ENCODE measurements at regions not wholly inside any gene's neighbourhood (a gene's known extent, or its start where the extent isn't known, plus 50 kb on each side); places are given as distances from the start of the nearest gene placed in this dataset.

DNA sequence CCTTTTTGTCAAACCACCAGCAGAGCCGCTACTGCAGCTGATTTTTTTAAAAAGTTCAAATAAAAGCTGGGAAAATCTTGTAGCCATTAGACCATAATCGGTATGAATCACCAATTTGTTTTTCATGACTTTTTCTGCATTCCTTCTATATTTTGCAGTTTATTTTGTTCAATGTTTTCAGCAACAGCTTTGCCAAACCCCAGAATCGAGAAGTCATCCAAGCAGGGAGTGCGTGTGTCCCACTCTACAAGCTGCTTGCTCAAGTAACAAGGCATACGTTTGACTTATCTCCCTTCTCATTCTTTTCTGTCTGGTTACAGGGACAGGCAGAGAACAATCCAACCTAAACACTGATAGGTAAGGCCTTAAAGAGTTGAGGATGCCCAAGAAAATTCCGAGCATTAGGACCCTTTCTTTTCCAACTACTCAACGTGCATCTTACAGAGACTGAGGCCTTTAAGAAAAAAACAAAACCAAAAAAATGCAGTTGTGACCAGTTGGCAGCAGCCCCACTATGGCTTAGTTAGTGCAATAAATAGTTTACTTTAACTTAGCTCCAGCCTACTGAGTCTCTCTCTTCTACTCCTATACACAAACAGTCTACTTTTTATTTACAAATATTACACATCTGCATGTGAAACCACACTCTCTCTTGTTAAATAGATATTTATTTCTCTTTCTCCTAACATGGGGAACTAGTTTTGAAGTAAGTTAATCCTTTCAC is 134.7 kb upstream of the SLIT3 start:
- no peaks in the 10 kb centered on the region for H3K36me3 ChIP-seq (replicated peaks in 1 of 2; ENCODE audit: control extremely low read depth in 1 of 2, control insufficient read depth in 1 of 2, extremely low read depth in 1 of 2, insufficient read depth in 2 of 2, low read length in 1 of 2)
- H3K4me3 ChIP-seq (ENCODE audit: control extremely low read depth in 1 of 5, extremely low read depth in 1 of 5, insufficient read depth in 1 of 5, low read depth in 2 of 5, low read length in 4 of 5), result no peak overlapping the region
- peaks cover 19% of the 10 kb centered on the region for H3K27me3 Mint-ChIP-seq
- TF ChIP-seq CTCF (IDR thresholded peaks at IDR 0.05) (no peak), EZH2 (IDR thresholded peaks at IDR 0.05; ENCODE audit: borderline replicate concordance, insufficient read depth, low read depth, low read length, poor library complexity, severe bottlenecking) (no peak)
- intact Hi-C loops (cut with micrococcal nuclease), result no loop called here
- no peak for ATAC-seq (ENCODE audit: low read depth)
- no peaks in the 10 kb centered on the region for H3K9me3 ChIP-seq (ENCODE audit: control extremely low read depth in 1 of 3, control insufficient read depth in 2 of 3, insufficient read depth in 1 of 3, low read length in 2 of 3)
- H3K27ac Mint-ChIP-seq, result no peak overlapping the region
- no peak for DNase-seq
- H3K4me1 Mint-ChIP-seq, result no peaks in the 10 kb centered on the region
- H3K4me2 ChIP-seq (replicated peaks; ENCODE audit: low read depth, low read length, poor library complexity, severe bottlenecking), result no peak overlapping the region
- H2AFZ ChIP-seq (ENCODE audit: insufficient read depth, low read depth, low read length, poor library complexity, severe bottlenecking), result no peak overlapping the region
- H3K4me3 Mint-ChIP-seq, result no peak overlapping the region
- no peaks in the 10 kb centered on the region for H3K27me3 ChIP-seq (replicated peaks in 1 of 4; ENCODE audit: control extremely low read depth in 1 of 4, control insufficient read depth in 3 of 4, insufficient read depth in 4 of 4, low read length in 3 of 4)
- H3K9ac ChIP-seq (ENCODE audit: low read length), result no peak overlapping the region
- 100% methylated on average over 4 of the region's 7 CpGs for WGBS (ENCODE audit: insufficient coverage)
- H4K20me1 ChIP-seq (ENCODE audit: control insufficient read depth, insufficient read depth, low read length, poor library complexity, severe bottlenecking), result no peaks in the 10 kb centered on the region
- POLR2A ChIA-PET, result no interaction called here
- CTCF ChIA-PET, result no interaction called here
- H3K9me3 Mint-ChIP-seq (ENCODE audit: insufficient read depth), result no peaks in the 10 kb centered on the region
- H3K4me1 ChIP-seq (ENCODE audit: control insufficient read depth in 2 of 2, insufficient read depth in 2 of 2, low read length in 2 of 2), result no peaks in the 10 kb centered on the region
- no peaks in the 10 kb centered on the region for H3K79me2 ChIP-seq (ENCODE audit: control insufficient read depth, insufficient read depth, low read length)
- no peak overlapping the region for H3K27ac ChIP-seq (ENCODE audit: low read length in 2 of 2)

GRCh38 chr5:169433221-169433651 is 132.3 kb upstream of the SLIT3 start:
- no peak overlapping the region for H3K27ac Mint-ChIP-seq
- ChIA-PET POLR2A (no interaction called here), CTCF (no interaction called here)
- Histone ChIP-seq H2AFZ (ENCODE audit: insufficient read depth, low read depth, low read length, poor library complexity, severe bottlenecking) (no peak overlapping the region), H3K79me2 (ENCODE audit: control insufficient read depth, insufficient read depth, low read length) (no peaks in the 10 kb centered on the region), H3K27me3 (replicated peaks in 1 of 4; ENCODE audit: control extremely low read depth in 1 of 4, control insufficient read depth in 3 of 4, insufficient read depth in 4 of 4, low read length in 3 of 4) (no peaks in the 10 kb centered on the region), H3K4me1 (ENCODE audit: control insufficient read depth in 2 of 2, insufficient read depth in 2 of 2, low read length in 2 of 2) (no peaks in the 10 kb centered on the region), H3K9me3 (ENCODE audit: control extremely low read depth in 1 of 3, control insufficient read depth in 2 of 3, insufficient read depth in 1 of 3, low read length in 2 of 3) (no peaks in the 10 kb centered on the region), H3K9ac (ENCODE audit: low read length) (no peak overlapping the region), H3K4me2 (replicated peaks; ENCODE audit: low read depth, low read length, poor library complexity, severe bottlenecking) (no peak overlapping the region), H3K4me3 (ENCODE audit: control extremely low read depth in 1 of 5, extremely low read depth in 1 of 5, insufficient read depth in 1 of 5, low read depth in 2 of 5, low read length in 4 of 5) (no peak overlapping the region), H3K36me3 (replicated peaks in 1 of 2; ENCODE audit: control extremely low read depth in 1 of 2, control insufficient read depth in 1 of 2, extremely low read depth in 1 of 2, insufficient read depth in 2 of 2, low read length in 1 of 2) (no peaks in the 10 kb centered on the region), H4K20me1 (ENCODE audit: control insufficient read depth, insufficient read depth, low read length, poor library complexity, severe bottlenecking) (no peaks in the 10 kb centered on the region), H3K27ac (ENCODE audit: low read length in 2 of 2) (no peak overlapping the region)
- ATAC-seq (ENCODE audit: low read depth) (no peak), DNase-seq (no peak)
- 78% methylated on average over 5 of the region's 5 CpGs for WGBS (ENCODE audit: insufficient coverage)
- H3K4me3 Mint-ChIP-seq, result no peak overlapping the region
- no peaks in the 10 kb centered on the region for H3K9me3 Mint-ChIP-seq (ENCODE audit: insufficient read depth)
- TF ChIP-seq CTCF (IDR thresholded peaks at IDR 0.05) (no peak), EZH2 (IDR thresholded peaks at IDR 0.05; ENCODE audit: borderline replicate concordance, insufficient read depth, low read depth, low read length, poor library complexity, severe bottlenecking) (no peak)
- intact Hi-C loops (cut with micrococcal nuclease), result no loop called here
- peaks cover 13% of the 10 kb centered on the region for H3K27me3 Mint-ChIP-seq
- no peaks in the 10 kb centered on the region for H3K4me1 Mint-ChIP-seq

Measured in B cell (primary cell).